ENCODE measurements at regions not wholly inside any gene's neighbourhood (a gene's known extent, or its start where the extent isn't known, plus 50 kb on each side); places are given as distances from the start of the nearest gene placed in this dataset.

GRCh38 chr1:101452825-101453224 is 216.0 kb downstream of the S1PR1 start:
- TF ChIP-seq CTCF (conservative IDR thresholded peaks at IDR 0.05 in 1 of 2, IDR thresholded peaks at IDR 0.05 in 1 of 2; ENCODE audit: extremely low read depth in 1 of 2, insufficient read depth in 1 of 2, low read depth in 1 of 2, low read length in 2 of 2), result no peak
- TF ChIP-seq EZH2 (IDR thresholded peaks at IDR 0.05; ENCODE audit: borderline replicate concordance, low read length), result no peak

Data from mammary epithelial cell (primary cell).